ENCODE measurements at regions not wholly inside any gene's neighbourhood (a gene's known extent, or its start where the extent isn't known, plus 50 kb on each side); places are given as distances from the start of the nearest gene placed in this dataset.
A peak's percentile ranks its signal among the peaks of the same experiment; 100 is the strongest.

- Histone ChIP-seq H3K23ac (ENCODE audit: insufficient read length, low read depth, low read length) (no peak overlapping the region), H2BK120ac (ENCODE audit: low read depth, low read length, poor library complexity, severe bottlenecking) (no peak overlapping the region), H3K9ac (ENCODE audit: extremely low read depth, insufficient read length, low read length) (no peak overlapping the region), H4K5ac (ENCODE audit: insufficient read length, low read depth, low read length) (no peak overlapping the region), H3K56ac (ENCODE audit: insufficient read length, low read depth, low read length) (no peak overlapping the region), H2BK20ac (ENCODE audit: low read depth, low read length, poor library complexity, severe bottlenecking) (no peak overlapping the region), H4K20me1 (ENCODE audit: control insufficient read depth, insufficient read depth, insufficient read length) (no peaks in the 10 kb centered on the region), H3K4me1 (ENCODE audit: insufficient read depth, low read length) (no peaks in the 10 kb centered on the region; the same call in 1 of the 2 replicates), H3K4me2 (ENCODE audit: insufficient read depth, insufficient read length, low read length) (no peak overlapping the region), H2AK5ac (ENCODE audit: insufficient read length, low read length) (no peak overlapping the region), H3K9me3 (ENCODE audit: control insufficient read depth, low read depth, low read length) (no peaks in the 10 kb centered on the region), H2BK5ac (ENCODE audit: insufficient read length, low read length) (no peak overlapping the region), H3K14ac (ENCODE audit: insufficient read depth, low read length) (no peak overlapping the region), H3K4ac (ENCODE audit: low read depth, low read length) (no peak overlapping the region), H3K79me2 (ENCODE audit: insufficient read depth, low read length) (no peaks in the 10 kb centered on the region), H2BK15ac (ENCODE audit: low read depth, low read length) (no peak overlapping the region), H2BK12ac (ENCODE audit: insufficient read length, low read depth, low read length) (no peak overlapping the region), H3K18ac (ENCODE audit: insufficient read length, low read depth, low read length) (no peak overlapping the region), H3K23me2 (ENCODE audit: insufficient read length, low read depth, low read length, poor library complexity, severe bottlenecking) (no peaks in the 10 kb centered on the region), H2AFZ (ENCODE audit: low read length) (no peak overlapping the region), H4K91ac (ENCODE audit: insufficient read length, low read depth, low read length) (no peak overlapping the region), H3K27me3 (ENCODE audit: insufficient read depth, low read length) (no peaks in the 10 kb centered on the region), H4K8ac (replicated peaks; ENCODE audit: insufficient read length, low read depth, low read length) (no peak overlapping the region), H3T11ph (ENCODE audit: low read length) (no peak overlapping the region), H3K27ac (ENCODE audit: insufficient read length, low read depth, low read length) (no peak overlapping the region), H3K79me1 (ENCODE audit: insufficient read depth, low read depth, low read length, poor library complexity, severe bottlenecking) (no peaks in the 10 kb centered on the region)
- Mint-ChIP-seq H3K36me3 (ENCODE audit: insufficient read depth in 1 of 3, low read depth in 3 of 3) (peaks cover 0 to 2% (median 0%) of the 10 kb centered on the region in 3 experiments; a peak in 1 of 7 replicates), H3K27me3 (ENCODE audit: low read depth) (peaks cover 12% of the 10 kb centered on the region), H3K9me3 (peaks cover 2% of the 10 kb centered on the region in 2 experiments; a peak in 3 of 5 replicates), H3K4me3 (no peak overlapping the region), H3K27ac (no peak overlapping the region), H3K4me1 (peaks cover 26 to 30% of the 10 kb centered on the region in 2 experiments)
- WGBS (ENCODE audit: extremely low coverage, insufficient read length, low lambda C conversion rate), result no CpG with 5 or more reads among the region's 11 CpGs
- peak; percentile 30 for DNase-seq
- TF ChIP-seq CTCF (conservative IDR thresholded peaks at IDR 0.05), result no peak
These were observed 175.1 kb upstream of the PITX1 start for GRCh38 chr5:135208903-135209721.
